NT2/D1 (cell line): ENCODE measurements at regions not wholly inside any gene's neighbourhood (a gene's known extent, or its start where the extent isn't known, plus 50 kb on each side); places are given as distances from the start of the nearest gene placed in this dataset.

Source experiments
- DNase-seq: peaks from one replicate; pipeline ENCODE4 v3.0.0-alpha.2; 2011; ENCODE audit warnings: low read depth, low spot score
- H3K27me3 ChIP-seq: 2 replicates; pipeline ENCODE4 v1.6.0; 2011; ENCODE audit warnings: mild to moderate bottlenecking; ENCODE audit not compliant: insufficient read length, insufficient read depth
- H3K36me3 ChIP-seq: 2 replicates; pipeline ENCODE4 v1.6.1; 2011; ENCODE audit warnings: mild to moderate bottlenecking, low read length, mixed read lengths; ENCODE audit not compliant: insufficient read depth, insufficient read length
- H3K4me1 ChIP-seq: 2 replicates; pipeline ENCODE4 v1.5.1; 2011; ENCODE audit not compliant: insufficient read depth, insufficient read length
- H3K4me3 ChIP-seq: 2 replicates; pipeline ENCODE4 v1.5.1; 2011; ENCODE audit warnings: low read depth; ENCODE audit not compliant: insufficient read length
- H3K9ac ChIP-seq: 2 replicates; pipeline ENCODE4 v1.6.0; 2011; ENCODE audit warnings: low read depth; ENCODE audit not compliant: insufficient read length
- H3K9me3 ChIP-seq: 2 replicates; pipeline ENCODE4 v1.5.1; 2011; ENCODE audit warnings: mild to moderate bottlenecking, low read length; ENCODE audit not compliant: insufficient read depth
- SUZ12 ChIP-seq: IDR thresholded peaks from 2 replicates; pipeline ENCODE4 v1.6.1; 2011; ENCODE audit not compliant: insufficient read length, insufficient read depth; ENCODE audit errors: extremely low read depth
- YY1 ChIP-seq: IDR thresholded peaks from 2 replicates; pipeline ENCODE4 v1.6.1; 2011; ENCODE audit not compliant: insufficient read length, insufficient read depth
- ZNF274 ChIP-seq: IDR thresholded peaks from 2 replicates; pipeline ENCODE4 v1.6.1; 2011; ENCODE audit warnings: mild to moderate bottlenecking, low read depth, low read length

GRCh38 chr17:77709594-77709993 is 248.9 kb upstream of the TNRC6C start:
- no peak for DNase-seq
- H3K4me3 ChIP-seq = no peak overlapping the region
- peaks cover 37% of the 10 kb centered on the region for H3K9me3 ChIP-seq
- TF ChIP-seq SUZ12 (no peak), YY1 (no peak), ZNF274 (no peak)
- H3K27me3 ChIP-seq = peaks cover 3% of the 10 kb centered on the region
- H3K4me1 ChIP-seq = peaks cover 7% of the 10 kb centered on the region
- no peak overlapping the region for H3K9ac ChIP-seq
- no peaks in the 10 kb centered on the region for H3K36me3 ChIP-seq

GRCh38 chr17:77712578-77712977 is 245.9 kb upstream of the TNRC6C start:
- no peak overlapping the region for H3K9ac ChIP-seq
- H3K4me1 ChIP-seq = peaks cover 7% of the 10 kb centered on the region
- TF ChIP-seq ZNF274 = no peak
- no peak for TF ChIP-seq SUZ12
- no peak for DNase-seq
- H3K36me3 ChIP-seq = no peaks in the 10 kb centered on the region
- peaks cover 23% of the 10 kb centered on the region for H3K9me3 ChIP-seq
- no peak overlapping the region for H3K4me3 ChIP-seq
- H3K27me3 ChIP-seq = peaks cover 3% of the 10 kb centered on the region

- Histone ChIP-seq H3K4me1 (peaks cover 8% of the 10 kb centered on the region), H3K27me3 (no peaks in the 10 kb centered on the region), H3K36me3 (no peaks in the 10 kb centered on the region), H3K4me3 (no peak overlapping the region), H3K9me3 (peaks cover 23% of the 10 kb centered on the region), H3K9ac (no peak overlapping the region)
- TF ChIP-seq YY1 = no peak
- TF ChIP-seq ZNF274 = no peak
- no peak for TF ChIP-seq SUZ12
- DNase-seq = no peak
Observed at GRCh38 chr17:77716289-77716926, 242.1 kb upstream of the TNRC6C start.

GRCh38 chr17:77717941-77718668 is 240.4 kb upstream of the TNRC6C start:
- no peaks in the 10 kb centered on the region for H3K27me3 ChIP-seq

GRCh38 chr17:77718669-77718961 is 239.9 kb upstream of the TNRC6C start:
- DNase-seq = no peak
- Histone ChIP-seq H3K27me3 (no peaks in the 10 kb centered on the region), H3K9ac (no peak overlapping the region), H3K4me3 (no peak overlapping the region), H3K9me3 (peaks cover 17% of the 10 kb centered on the region), H3K4me1 (peaks cover 17% of the 10 kb centered on the region), H3K36me3 (no peaks in the 10 kb centered on the region)
- no peak for TF ChIP-seq SUZ12
- no peak for TF ChIP-seq ZNF274
- TF ChIP-seq YY1 = no peak

More at GRCh38 chr17:77717941-77718668, 240.4 kb upstream of the TNRC6C start:
- Histone ChIP-seq H3K4me1 (peaks cover 17% of the 10 kb centered on the region), H3K4me3 (no peak overlapping the region), H3K9ac (no peak overlapping the region), H3K36me3 (no peaks in the 10 kb centered on the region), H3K9me3 (peaks cover 22% of the 10 kb centered on the region)
- TF ChIP-seq SUZ12 (no peak), ZNF274 (no peak), YY1 (no peak)
- no peak for DNase-seq

- TF ChIP-seq ZNF274 (no peak), SUZ12 (no peak), YY1 (no peak)
- Histone ChIP-seq H3K4me3 (no peak overlapping the region), H3K27me3 (no peaks in the 10 kb centered on the region), H3K9me3 (0 out of 2 replicates have a peak, but pooled peaks cover 7% of the 10 kb centered on the region), H3K9ac (no peak overlapping the region), H3K4me1 (peaks cover 17% of the 10 kb centered on the region), H3K36me3 (no peaks in the 10 kb centered on the region)
- no peak for DNase-seq
Observed at GRCh38 chr17:77719806-77720205, 238.7 kb upstream of the TNRC6C start.

GRCh38 chr17:77720946-77721845 is 237.3 kb upstream of the TNRC6C start:
- DNase-seq = no peak
- no peak overlapping the region for H3K4me3 ChIP-seq
- H3K4me1 ChIP-seq = peaks cover 17% of the 10 kb centered on the region
- no peak overlapping the region for H3K9ac ChIP-seq
- H3K9me3 ChIP-seq = 0 out of 2 replicates have a peak, but pooled peaks cover 1% of the 10 kb centered on the region
- H3K36me3 ChIP-seq = no peaks in the 10 kb centered on the region
- peaks cover 5% of the 10 kb centered on the region for H3K27me3 ChIP-seq
- TF ChIP-seq ZNF274 (no peak), YY1 (no peak), SUZ12 (no peak)
